A673 (cell line): ENCODE measurements at regions not wholly inside any gene's neighbourhood (a gene's known extent, or its start where the extent isn't known, plus 50 kb on each side); places are given as distances from the start of the nearest gene placed in this dataset.
A peak's percentile ranks its signal among the peaks of the same experiment; 100 is the strongest.

ENCODE experiments used
- BruUV-seq: library from RNA; stranded (reverse); fragments of 400-500 nt; replicated peaks from 2 replicates; lab custom pipeline; 2021; lab: Mats Ljungman, UMichigan
- CTCF ChIA-PET: fragments of 300-600 bp; sonication (Branson Sonifier 250); formaldehyde crosslinking; loops from one replicate; lab custom pipeline; 2022; ENCODE audit warnings: antibody characterized with exemption; lab: Charles Lee
- POLR2A ChIA-PET: fragments of 300-600 bp; sonication (Branson Sonifier 250); formaldehyde crosslinking; loops from one replicate; lab custom pipeline; 2022; ENCODE audit warnings: antibody characterized with exemption; ENCODE audit not compliant: low non-redundant PET; lab: Charles Lee
- DNase-seq: peaks from one replicate; pipeline ENCODE4 v3.0.0-alpha.2; 2015; ENCODE audit warnings: low spot score
- H3K27ac ChIP-seq: fragments of 200-600 bp; sonication (generic); 2 replicates; pipeline ENCODE4 v1.5.1; 2016; ENCODE audit warnings: mixed run types, low read depth, mild to moderate bottlenecking, mixed read lengths, antibody characterized with exemption, low read length; ENCODE audit not compliant: poor library complexity, severe bottlenecking
- H3K27me3 ChIP-seq: fragments of 200-600 bp; sonication (generic); replicated peaks from 2 replicates; pipeline ENCODE4 v1.6.1; 2017; ENCODE audit warnings: mixed run types, low read depth, mild to moderate bottlenecking, mixed read lengths, antibody characterized with exemption, low read length; ENCODE audit not compliant: insufficient read depth, poor library complexity
- H3K36me3 ChIP-seq: fragments of 200-600 bp; sonication (generic); 2 replicates; pipeline ENCODE4 v1.6.1; 2016; ENCODE audit warnings: mixed run types, mild to moderate bottlenecking, mixed read lengths, antibody characterized with exemption, low read length; ENCODE audit not compliant: insufficient read depth, poor library complexity, severe bottlenecking
- H3K4me1 ChIP-seq: fragments of 200-600 bp; sonication (generic); 2 replicates; pipeline ENCODE4 v1.6.1; 2017; ENCODE audit warnings: mixed run types, mild to moderate bottlenecking, mixed read lengths, antibody characterized with exemption, low read length; ENCODE audit not compliant: insufficient read depth, poor library complexity, severe bottlenecking
- H3K4me3 ChIP-seq: fragments of 200-600 bp; sonication (generic); 2 replicates; pipeline ENCODE4 v1.5.1; 2016; ENCODE audit warnings: low read depth, mixed run types, mild to moderate bottlenecking, mixed read lengths, low read length; ENCODE audit not compliant: poor library complexity, severe bottlenecking
- H3K9me3 ChIP-seq: fragments of 200-600 bp; sonication (generic); 2 replicates; pipeline ENCODE4 v1.6.1; 2016; ENCODE audit warnings: mixed run types, low read depth, mild to moderate bottlenecking, mixed read lengths, antibody characterized with exemption, low read length; ENCODE audit not compliant: poor library complexity, severe bottlenecking
- EZH2 ChIP-seq: fragments of 200-600 bp; sonication (generic); IDR thresholded peaks from 2 replicates; pipeline ENCODE4 v1.6.1; 2017; ENCODE audit warnings: borderline replicate concordance, low read depth, mild to moderate bottlenecking, mixed read lengths, antibody characterized with exemption, low read length; ENCODE audit not compliant: poor library complexity, severe bottlenecking
- intact Hi-C: fragments of 100-400 bp; cut with micrococcal nuclease; formaldehyde crosslinking; loops from one replicate; pipeline ENCODE4 v1.10.0; 2022; ENCODE audit not compliant: unreplicated experiment
- TF ChIP-seq, protein P1 (sequence below): fragments of 300-800, 200-600 bp; sonication (generic); conservative IDR thresholded peaks from 2 replicates; pipeline ENCODE4 v1.5.1; 2017; ENCODE audit warnings: low read depth, mild to moderate bottlenecking, antibody characterized with exemption, low read length, moderate library complexity, mixed read lengths

DNA sequence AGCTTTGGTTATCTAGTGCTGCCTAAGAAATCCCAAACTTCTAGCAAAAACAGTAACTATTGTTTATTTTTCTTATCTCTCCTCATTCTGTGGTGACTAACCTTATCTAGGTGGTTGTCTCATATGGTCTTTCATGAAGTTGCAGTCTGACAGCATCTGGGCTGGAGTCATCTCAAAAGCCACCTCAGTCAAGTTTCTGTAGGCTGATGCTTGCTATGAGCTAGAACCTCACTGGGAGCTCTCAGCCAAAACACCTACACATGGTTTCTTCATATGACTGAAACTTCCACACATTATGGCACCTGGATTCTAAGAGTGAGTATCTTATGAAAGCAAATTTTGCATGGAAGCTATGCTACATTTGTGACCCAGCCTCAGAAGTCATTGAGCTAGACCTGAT lies 596.4 kb upstream of the VRK2 start:
- intact Hi-C loops, result no loop called here
- no peak overlapping the region for H3K4me3 ChIP-seq
- CTCF ChIA-PET, result no interaction called here
- TF ChIP-seq, protein P1, sequence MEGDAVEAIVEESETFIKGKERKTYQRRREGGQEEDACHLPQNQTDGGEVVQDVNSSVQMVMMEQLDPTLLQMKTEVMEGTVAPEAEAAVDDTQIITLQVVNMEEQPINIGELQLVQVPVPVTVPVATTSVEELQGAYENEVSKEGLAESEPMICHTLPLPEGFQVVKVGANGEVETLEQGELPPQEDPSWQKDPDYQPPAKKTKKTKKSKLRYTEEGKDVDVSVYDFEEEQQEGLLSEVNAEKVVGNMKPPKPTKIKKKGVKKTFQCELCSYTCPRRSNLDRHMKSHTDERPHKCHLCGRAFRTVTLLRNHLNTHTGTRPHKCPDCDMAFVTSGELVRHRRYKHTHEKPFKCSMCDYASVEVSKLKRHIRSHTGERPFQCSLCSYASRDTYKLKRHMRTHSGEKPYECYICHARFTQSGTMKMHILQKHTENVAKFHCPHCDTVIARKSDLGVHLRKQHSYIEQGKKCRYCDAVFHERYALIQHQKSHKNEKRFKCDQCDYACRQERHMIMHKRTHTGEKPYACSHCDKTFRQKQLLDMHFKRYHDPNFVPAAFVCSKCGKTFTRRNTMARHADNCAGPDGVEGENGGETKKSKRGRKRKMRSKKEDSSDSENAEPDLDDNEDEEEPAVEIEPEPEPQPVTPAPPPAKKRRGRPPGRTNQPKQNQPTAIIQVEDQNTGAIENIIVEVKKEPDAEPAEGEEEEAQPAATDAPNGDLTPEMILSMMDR, result no peak
- no peak for TF ChIP-seq EZH2
- POLR2A ChIA-PET, result no interaction called here
- no peaks in the 10 kb centered on the region for H3K9me3 ChIP-seq
- DNase-seq, result no peak
- H3K27ac ChIP-seq, result no peak overlapping the region
- no peaks in the 10 kb centered on the region for H3K27me3 ChIP-seq
- no TSS peak for BruUV-seq
- no peaks in the 10 kb centered on the region for H3K4me1 ChIP-seq
- H3K36me3 ChIP-seq, result no peaks in the 10 kb centered on the region

DNA sequence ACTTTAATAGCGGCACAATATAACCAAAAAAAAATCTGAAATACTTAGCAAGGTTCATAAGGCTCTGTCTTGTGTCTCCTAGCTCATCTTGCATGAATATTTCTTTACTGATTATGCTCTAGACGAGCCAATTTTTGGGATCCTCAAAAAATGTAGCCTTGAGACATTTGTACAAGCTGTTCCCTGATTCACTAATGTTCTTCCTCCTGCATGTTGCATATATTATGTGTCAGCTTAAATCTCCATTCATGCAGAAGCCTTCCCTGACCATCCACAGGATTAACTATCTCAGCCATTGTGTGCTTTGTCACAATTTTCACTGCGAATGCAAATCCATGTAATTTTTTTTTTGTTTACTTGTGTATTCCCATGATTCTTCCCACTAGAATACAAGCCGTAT lies 594.0 kb upstream of the VRK2 start:
- H3K4me3 ChIP-seq, result no peak overlapping the region
- CTCF ChIA-PET, result no interaction called here
- no peaks in the 10 kb centered on the region for H3K36me3 ChIP-seq
- no peak overlapping the region for H3K27ac ChIP-seq
- DNase-seq, result no peak
- intact Hi-C loops, result no loop called here
- H3K27me3 ChIP-seq, result no peaks in the 10 kb centered on the region
- no TSS peak for BruUV-seq
- TF ChIP-seq EZH2, result no peak
- TF ChIP-seq, protein P1, result no peak
- H3K4me1 ChIP-seq, result no peaks in the 10 kb centered on the region
- POLR2A ChIA-PET, result no interaction called here
- no peaks in the 10 kb centered on the region for H3K9me3 ChIP-seq

DNA sequence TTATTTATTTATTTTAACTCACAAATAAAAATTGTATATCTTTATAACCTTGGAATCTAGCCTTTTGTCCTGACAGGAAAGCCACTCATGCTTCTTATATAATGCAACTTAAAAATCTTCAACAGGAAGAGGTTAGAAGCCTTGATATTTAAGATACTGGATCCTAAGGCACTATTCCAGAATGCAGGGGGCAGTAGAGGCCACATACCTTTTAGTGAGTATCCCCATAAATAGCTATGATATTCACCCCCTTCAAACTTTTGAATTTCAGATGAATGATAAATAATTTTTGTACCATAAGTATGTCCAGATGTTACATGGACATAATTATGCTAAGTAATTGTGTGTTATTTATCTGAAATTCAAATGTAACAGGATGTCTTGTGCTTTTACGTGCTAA lies 592.7 kb upstream of the VRK2 start:
- peak; percentile 18 for DNase-seq
- no peak overlapping the region for H3K27ac ChIP-seq
- no peaks in the 10 kb centered on the region for H3K27me3 ChIP-seq
- intact Hi-C loops, result no loop called here
- no peaks in the 10 kb centered on the region for H3K9me3 ChIP-seq
- ChIA-PET CTCF (no interaction called here), POLR2A (no interaction called here)
- no TSS peak for BruUV-seq
- H3K36me3 ChIP-seq, result no peaks in the 10 kb centered on the region
- TF ChIP-seq, protein P1, result peak; percentile 53
- TF ChIP-seq EZH2, result no peak
- no peak overlapping the region for H3K4me3 ChIP-seq
- H3K4me1 ChIP-seq, result no peaks in the 10 kb centered on the region
